H9 (cell line): ENCODE measurements at regions not wholly inside any gene's neighbourhood (a gene's known extent, or its start where the extent isn't known, plus 50 kb on each side); places are given as distances from the start of the nearest gene placed in this dataset.

ENCODE experiments used
- DNase-seq: peaks from one replicate; pipeline ENCODE4 v3.0.0-alpha.2; 2017
- H2AFZ ChIP-seq: one replicate; pipeline ENCODE4 v1.6.1; 2013; ENCODE audit warnings: mild to moderate bottlenecking, low read length, control low read depth, moderate library complexity
- H2AK5ac ChIP-seq: 2 replicates; pipeline ENCODE4 v1.6.1; 2013; ENCODE audit warnings: low read length, control low read depth, mixed read lengths; ENCODE audit not compliant: insufficient read length
- H2BK120ac ChIP-seq: one replicate; pipeline ENCODE4 v1.6.1; 2013; ENCODE audit warnings: low read depth, mild to moderate bottlenecking, low read length, control low read depth, inconsistent platforms; ENCODE audit not compliant: poor library complexity, severe bottlenecking
- H2BK12ac ChIP-seq: 2 replicates; pipeline ENCODE4 v1.6.1; 2013; ENCODE audit warnings: low read length, control low read depth, mixed read lengths, low read depth; ENCODE audit not compliant: insufficient read length
- H2BK15ac ChIP-seq: 2 replicates; pipeline ENCODE4 v1.6.1; 2013; ENCODE audit warnings: low read depth, low read length, control low read depth
- H2BK20ac ChIP-seq: one replicate; pipeline ENCODE4 v1.6.1; 2013; ENCODE audit warnings: low read depth, mild to moderate bottlenecking, low read length, control low read depth, inconsistent platforms; ENCODE audit not compliant: poor library complexity, severe bottlenecking
- H2BK5ac ChIP-seq: 2 replicates; pipeline ENCODE4 v1.6.1; 2013; ENCODE audit warnings: low read length, control low read depth, mixed read lengths; ENCODE audit not compliant: insufficient read length
- H3K14ac ChIP-seq: 2 replicates; pipeline ENCODE4 v1.6.1; 2013; ENCODE audit warnings: low read length, control low read depth; ENCODE audit not compliant: insufficient read depth
- H3K18ac ChIP-seq: 2 replicates; pipeline ENCODE4 v1.6.1; 2013; ENCODE audit warnings: low read depth, mild to moderate bottlenecking, mixed read lengths, low read length, control low read depth; ENCODE audit not compliant: insufficient read length
- H3K23ac ChIP-seq: 2 replicates; pipeline ENCODE4 v1.6.1; 2013; ENCODE audit warnings: low read length, control low read depth, mixed read lengths, low read depth; ENCODE audit not compliant: insufficient read length
- H3K23me2 ChIP-seq: 2 replicates; pipeline ENCODE4 v1.6.1; 2013; ENCODE audit warnings: low read depth, mild to moderate bottlenecking, mixed read lengths, low read length, control low read depth; ENCODE audit not compliant: insufficient read length, poor library complexity, severe bottlenecking
- H3K27ac ChIP-seq: 2 replicates; pipeline ENCODE4 v1.5.1; 2013; ENCODE audit warnings: low read length, control low read depth, mixed read lengths, low read depth; ENCODE audit not compliant: insufficient read length
- H3K27me3 ChIP-seq: 2 replicates; pipeline ENCODE4 v1.6.1; 2013; ENCODE audit warnings: low read length, control low read depth, inconsistent platforms; ENCODE audit not compliant: insufficient read depth
- H3K4ac ChIP-seq: 2 replicates; pipeline ENCODE4 v1.6.1; 2013; ENCODE audit warnings: low read depth, mild to moderate bottlenecking, control low read depth, inconsistent platforms, low read length, moderate library complexity
- H3K4me1 ChIP-seq: 2 replicates; pipeline ENCODE4 v1.6.1; 2013; ENCODE audit warnings: low read length, control low read depth, inconsistent platforms; ENCODE audit not compliant: insufficient read depth
- H3K4me2 ChIP-seq: 2 replicates; pipeline ENCODE4 v1.6.1; 2013; ENCODE audit warnings: low read length, control low read depth, mixed read lengths; ENCODE audit not compliant: insufficient read length, insufficient read depth
- H3K56ac ChIP-seq: 2 replicates; pipeline ENCODE4 v1.6.1; 2013; ENCODE audit warnings: low read depth, mild to moderate bottlenecking, mixed read lengths, low read length, control low read depth; ENCODE audit not compliant: insufficient read length
- H3K79me1 ChIP-seq: 2 replicates; pipeline ENCODE4 v1.6.1; 2013; ENCODE audit warnings: low read depth, mild to moderate bottlenecking, moderate library complexity, low read length, control low read depth, inconsistent platforms; ENCODE audit not compliant: insufficient read depth, poor library complexity, severe bottlenecking
- H3K79me2 ChIP-seq: 2 replicates; pipeline ENCODE4 v1.6.1; 2013; ENCODE audit warnings: low read length, control low read depth, inconsistent platforms; ENCODE audit not compliant: insufficient read depth
- H3K9ac ChIP-seq: 2 replicates; pipeline ENCODE4 v1.6.1; 2013; ENCODE audit warnings: low read length, control low read depth, mixed read lengths; ENCODE audit not compliant: insufficient read length; ENCODE audit errors: extremely low read depth
- H3K9me3 ChIP-seq: one replicate; pipeline ENCODE4 v1.6.1; 2013; ENCODE audit warnings: low read depth, low read length, inconsistent platforms; ENCODE audit not compliant: control insufficient read depth
- H3T11ph ChIP-seq: one replicate; pipeline ENCODE4 v1.6.1; 2013; ENCODE audit warnings: mild to moderate bottlenecking, low read length, control low read depth, inconsistent platforms
- H4K20me1 ChIP-seq: one replicate; pipeline ENCODE4 v1.6.1; 2013; ENCODE audit not compliant: control insufficient read depth, insufficient read length, insufficient read depth
- H4K5ac ChIP-seq: 2 replicates; pipeline ENCODE4 v1.6.1; 2013; ENCODE audit warnings: low read depth, mild to moderate bottlenecking, mixed read lengths, low read length, control low read depth; ENCODE audit not compliant: insufficient read length
- H4K8ac ChIP-seq: replicated peaks from 2 replicates; pipeline ENCODE4 v1.6.1; 2013; ENCODE audit warnings: low read length, control low read depth, mixed read lengths, low read depth; ENCODE audit not compliant: insufficient read length
- H4K91ac ChIP-seq: 2 replicates; pipeline ENCODE4 v1.6.1; 2013; ENCODE audit warnings: low read depth, mild to moderate bottlenecking, moderate library complexity, mixed read lengths, low read length, control low read depth; ENCODE audit not compliant: insufficient read length
- H3K27ac Mint-ChIP-seq, 3 experiments: 2 replicates in 2 of 3; 3 replicates in 1 of 3; pipeline ENCODE4 v1.8.0; 2020 to 2021; ENCODE audit warnings: mixed read lengths in 3 of 3, mild to moderate bottlenecking in 1 of 3, moderate library complexity in 1 of 3
- H3K27me3 Mint-ChIP-seq: 2 replicates; pipeline ENCODE4 v1.8.0; 2021; ENCODE audit warnings: low read depth, mild to moderate bottlenecking, moderate library complexity, mixed read lengths
- H3K36me3 Mint-ChIP-seq, 3 experiments: 2 replicates in 2 of 3; 3 replicates in 1 of 3; pipeline ENCODE4 v1.8.0; 2020 to 2021; ENCODE audit warnings: low read depth in 3 of 3, mixed read lengths in 3 of 3; ENCODE audit not compliant: insufficient read depth in 1 of 3
- H3K4me1 Mint-ChIP-seq, 2 experiments: 2 replicates each; pipeline ENCODE4 v1.8.0; 2020; ENCODE audit warnings: mixed read lengths in 2 of 2
- H3K4me3 Mint-ChIP-seq, 2 experiments: 2 replicates in 1 of 2; 3 replicates in 1 of 2; pipeline ENCODE4 v1.8.0; 2020 to 2021; ENCODE audit warnings: mild to moderate bottlenecking in 2 of 2, mixed read lengths in 2 of 2, moderate library complexity in 1 of 2
- H3K9me3 Mint-ChIP-seq, 2 experiments: 2 replicates in 1 of 2; 3 replicates in 1 of 2; pipeline ENCODE4 v1.8.0; 2020; ENCODE audit warnings: mild to moderate bottlenecking in 2 of 2, mixed read lengths in 2 of 2, moderate library complexity in 1 of 2
- CTCF ChIP-seq: fragments of 200-600 bp; sonication (generic); conservative IDR thresholded peaks from 3 replicates; pipeline ENCODE4 v1.8.0; 2021; ENCODE audit warnings: antibody characterized with exemption, mild to moderate bottlenecking

- no peaks in the 10 kb centered on the region for H3K23me2 ChIP-seq
- DNase-seq: no peak
- H3K27ac ChIP-seq: no peak overlapping the region
- H2BK20ac ChIP-seq: no peak overlapping the region
- H3K4me2 ChIP-seq: no peak overlapping the region
- H3K9me3 ChIP-seq: no peaks in the 10 kb centered on the region
- Mint-ChIP-seq H3K9me3 (no peaks in the 10 kb centered on the region; a peak in 1 of 5 replicates), H3K4me3 (no peak overlapping the region), H3K27me3 (no peaks in the 10 kb centered on the region; the same call in 1 of the 2 replicates), H3K36me3 (peaks cover 0 to 2% (median 0%) of the 10 kb centered on the region in 3 experiments; a peak in 1 of 7 replicates), H3K27ac (no peak overlapping the region), H3K4me1 (peaks cover 0 to 4% of the 10 kb centered on the region in 2 experiments; a peak in 1 of 4 replicates)
- H3K4ac ChIP-seq: no peak overlapping the region
- no peak for TF ChIP-seq CTCF
- no peaks in the 10 kb centered on the region for H3K4me1 ChIP-seq
- no peak overlapping the region for H3K56ac ChIP-seq
- no peak overlapping the region for H2AK5ac ChIP-seq
- no peak overlapping the region for H4K8ac ChIP-seq
- H4K20me1 ChIP-seq: no peaks in the 10 kb centered on the region
- H3K27me3 ChIP-seq: no peaks in the 10 kb centered on the region
- H2BK12ac ChIP-seq: no peak overlapping the region
- H3K79me1 ChIP-seq: no peaks in the 10 kb centered on the region
- no peaks in the 10 kb centered on the region for H3K79me2 ChIP-seq
- no peak overlapping the region for H3K23ac ChIP-seq
- H3K9ac ChIP-seq: no peak overlapping the region
- H4K91ac ChIP-seq: no peak overlapping the region
- H3K14ac ChIP-seq: no peak overlapping the region
- H3K18ac ChIP-seq: no peak overlapping the region
- H2BK5ac ChIP-seq: no peak overlapping the region
- H2BK15ac ChIP-seq: no peak overlapping the region
- H2AFZ ChIP-seq: no peak overlapping the region
- no peak overlapping the region for H4K5ac ChIP-seq
- no peak overlapping the region for H2BK120ac ChIP-seq
- no peak overlapping the region for H3T11ph ChIP-seq
Measured at GRCh38 chr5:126103050-126103449, 320.2 kb upstream of the GRAMD2B start.
